ENCODE measurements at regions not wholly inside any gene's neighbourhood (a gene's known extent, or its start where the extent isn't known, plus 50 kb on each side); places are given as distances from the start of the nearest gene placed in this dataset.

DNA sequence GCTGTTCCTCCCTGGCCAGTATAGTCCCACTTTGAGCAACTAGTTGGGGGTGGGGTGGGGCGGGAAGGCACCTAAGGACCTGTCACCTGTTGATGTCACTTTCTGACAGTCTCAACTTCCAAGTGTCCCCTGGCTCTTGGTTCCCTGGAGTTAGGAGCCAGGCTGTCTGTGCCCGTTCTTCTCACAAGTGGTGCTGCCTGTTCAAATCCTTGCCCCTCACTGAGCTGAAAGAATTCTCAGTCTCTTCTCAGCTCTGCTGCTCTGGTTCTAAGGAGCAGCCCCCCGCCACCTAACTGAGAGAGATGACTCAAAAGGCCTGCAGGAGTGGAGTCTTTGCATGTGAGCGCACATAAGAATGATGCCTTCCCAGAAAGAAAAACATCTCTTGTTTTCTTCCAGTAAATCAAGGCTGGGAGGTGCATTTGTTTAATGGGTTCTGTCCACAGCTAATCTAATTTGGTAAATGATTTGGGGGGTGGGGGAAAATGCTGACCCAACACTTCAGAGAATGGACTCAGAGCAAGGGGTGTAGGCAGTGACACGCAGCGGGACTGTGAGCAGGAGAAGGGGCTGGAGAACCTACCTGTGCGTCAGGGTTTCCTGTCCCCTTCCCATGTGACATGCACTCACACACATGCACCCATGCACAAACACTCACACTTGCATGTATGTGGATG, 78.2 kb upstream of the NLRP1 start:
- TF ChIP-seq, protein P1, sequence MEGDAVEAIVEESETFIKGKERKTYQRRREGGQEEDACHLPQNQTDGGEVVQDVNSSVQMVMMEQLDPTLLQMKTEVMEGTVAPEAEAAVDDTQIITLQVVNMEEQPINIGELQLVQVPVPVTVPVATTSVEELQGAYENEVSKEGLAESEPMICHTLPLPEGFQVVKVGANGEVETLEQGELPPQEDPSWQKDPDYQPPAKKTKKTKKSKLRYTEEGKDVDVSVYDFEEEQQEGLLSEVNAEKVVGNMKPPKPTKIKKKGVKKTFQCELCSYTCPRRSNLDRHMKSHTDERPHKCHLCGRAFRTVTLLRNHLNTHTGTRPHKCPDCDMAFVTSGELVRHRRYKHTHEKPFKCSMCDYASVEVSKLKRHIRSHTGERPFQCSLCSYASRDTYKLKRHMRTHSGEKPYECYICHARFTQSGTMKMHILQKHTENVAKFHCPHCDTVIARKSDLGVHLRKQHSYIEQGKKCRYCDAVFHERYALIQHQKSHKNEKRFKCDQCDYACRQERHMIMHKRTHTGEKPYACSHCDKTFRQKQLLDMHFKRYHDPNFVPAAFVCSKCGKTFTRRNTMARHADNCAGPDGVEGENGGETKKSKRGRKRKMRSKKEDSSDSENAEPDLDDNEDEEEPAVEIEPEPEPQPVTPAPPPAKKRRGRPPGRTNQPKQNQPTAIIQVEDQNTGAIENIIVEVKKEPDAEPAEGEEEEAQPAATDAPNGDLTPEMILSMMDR (conservative IDR thresholded peaks at IDR 0.05): no peak
- H3K27ac ChIP-seq: no peak overlapping the region

DNA sequence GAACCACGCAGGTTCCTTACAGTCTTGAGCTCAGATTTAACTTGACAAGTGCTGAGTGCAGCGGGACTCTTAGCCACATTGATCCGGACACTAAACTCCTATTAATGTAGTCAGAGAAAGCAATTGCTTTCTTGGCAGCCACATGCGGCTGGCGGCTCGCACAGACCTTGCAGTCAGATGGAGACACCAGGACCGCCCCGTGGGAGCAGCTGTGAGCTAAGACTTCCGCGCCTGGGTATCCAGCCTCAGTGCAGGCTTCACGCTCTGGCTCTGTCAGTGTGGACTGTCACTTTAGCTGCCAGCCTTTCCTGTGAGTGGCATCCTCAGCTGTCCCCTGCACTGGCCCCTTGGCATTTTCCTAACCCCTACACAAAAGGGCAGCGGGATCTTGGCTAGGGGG, 80.9 kb upstream of the NLRP1 start:
- no peak overlapping the region for H3K27ac ChIP-seq
- TF ChIP-seq, protein P1 (conservative IDR thresholded peaks at IDR 0.05): no peak

DNA sequence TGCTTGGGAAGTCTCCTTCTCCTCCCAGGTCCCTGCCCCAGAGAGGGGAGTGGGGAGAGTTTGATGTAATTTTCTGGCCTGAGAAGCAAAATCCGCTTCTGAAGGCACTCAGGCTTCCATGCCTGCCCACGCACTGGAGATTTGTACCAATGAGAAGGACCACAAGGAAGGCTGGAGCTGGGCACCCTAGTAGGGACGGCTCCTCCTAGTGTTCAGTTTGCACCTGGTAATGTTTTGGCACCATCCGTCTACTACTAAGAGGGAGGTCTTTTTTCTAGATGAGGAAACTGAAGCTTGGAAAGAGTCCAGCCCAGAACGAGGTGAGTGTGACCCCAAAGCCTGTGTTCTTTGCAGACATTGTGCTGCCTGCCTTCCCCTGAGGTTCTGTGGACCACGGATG, 83.6 kb upstream of the NLRP1 start:
- TF ChIP-seq, protein P1 (conservative IDR thresholded peaks at IDR 0.05): no peak
- H3K27ac ChIP-seq: no peak overlapping the region

DNA sequence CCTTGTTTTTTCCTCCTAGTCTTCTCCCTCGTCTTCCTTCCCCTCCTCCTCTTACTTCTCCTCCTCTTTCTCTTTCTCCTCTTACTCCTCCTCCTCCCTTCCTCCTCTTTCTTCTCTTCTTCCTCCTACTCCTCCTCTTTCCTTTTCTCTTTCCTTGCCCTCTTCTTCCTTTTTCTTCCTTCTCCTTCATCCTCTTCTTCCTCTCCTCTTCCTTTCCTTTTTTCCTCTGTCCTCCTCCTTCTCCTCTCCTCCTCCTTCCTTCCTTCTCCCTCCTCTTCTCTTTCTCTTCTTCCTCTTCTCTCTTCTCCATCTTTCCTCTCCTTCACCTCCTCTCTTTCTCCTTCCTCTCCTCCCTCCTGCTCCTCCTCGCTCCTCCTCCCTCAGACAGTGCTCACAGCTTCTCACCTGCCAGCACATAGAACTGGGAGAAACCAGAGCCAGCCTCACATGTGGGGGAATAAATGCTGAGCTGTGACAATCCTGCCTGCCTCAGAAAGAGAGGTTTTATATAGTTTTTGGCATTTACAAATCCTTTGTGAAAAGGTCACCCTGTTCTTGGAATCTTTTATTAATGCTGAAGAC, 84.3 kb upstream of the NLRP1 start:
- H3K27ac ChIP-seq: no peak overlapping the region

DNA sequence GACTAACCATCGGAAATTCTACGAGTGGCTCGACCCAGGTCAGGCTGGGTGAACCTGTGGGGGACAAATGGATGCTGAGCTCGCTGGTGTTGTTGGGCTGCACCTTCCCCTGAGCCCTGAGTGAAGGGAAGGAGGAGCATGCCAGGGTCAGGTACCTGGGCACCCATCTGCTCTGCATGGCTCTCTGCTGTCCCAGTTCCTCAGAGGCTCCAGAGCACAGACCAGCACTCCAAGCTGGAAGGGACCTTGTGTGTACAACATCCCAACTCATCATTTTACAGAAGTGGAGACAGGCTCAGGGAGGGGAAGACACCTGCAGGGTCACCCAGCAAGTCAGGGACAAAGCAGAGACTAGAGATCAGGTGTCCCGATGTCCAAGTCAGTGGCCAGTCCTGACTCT, 84.9 kb upstream of the NLRP1 start:
- H3K27ac ChIP-seq: no peak overlapping the region
- TF ChIP-seq, protein P1 (conservative IDR thresholded peaks at IDR 0.05): no peak

More for the DNA sequence above, 84.3 kb upstream of the NLRP1 start:
- TF ChIP-seq, protein P1 (conservative IDR thresholded peaks at IDR 0.05): no peak

DNA sequence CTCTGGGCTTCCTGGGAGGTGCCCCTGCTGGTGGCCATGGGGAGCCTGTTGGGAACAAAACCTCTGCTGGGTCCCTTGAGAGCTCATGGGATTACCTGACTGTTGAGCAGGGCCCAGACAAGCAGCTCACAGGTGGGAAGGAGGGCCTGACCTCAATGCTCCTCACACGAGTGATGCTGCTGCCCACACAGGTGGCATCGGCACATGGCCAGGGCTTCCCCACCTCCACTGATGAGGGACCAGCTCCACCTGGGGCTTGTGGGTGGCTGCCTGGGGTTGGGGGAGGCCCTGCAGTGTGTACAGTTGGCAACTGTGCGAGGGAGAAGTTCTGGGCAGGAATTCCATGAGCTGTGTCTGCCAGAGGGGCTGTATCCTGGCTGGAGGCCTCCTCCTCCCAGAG, 87.8 kb upstream of the NLRP1 start:
- TF ChIP-seq, protein P1 (conservative IDR thresholded peaks at IDR 0.05): no peak
- H3K27ac ChIP-seq: no peak overlapping the region

DNA sequence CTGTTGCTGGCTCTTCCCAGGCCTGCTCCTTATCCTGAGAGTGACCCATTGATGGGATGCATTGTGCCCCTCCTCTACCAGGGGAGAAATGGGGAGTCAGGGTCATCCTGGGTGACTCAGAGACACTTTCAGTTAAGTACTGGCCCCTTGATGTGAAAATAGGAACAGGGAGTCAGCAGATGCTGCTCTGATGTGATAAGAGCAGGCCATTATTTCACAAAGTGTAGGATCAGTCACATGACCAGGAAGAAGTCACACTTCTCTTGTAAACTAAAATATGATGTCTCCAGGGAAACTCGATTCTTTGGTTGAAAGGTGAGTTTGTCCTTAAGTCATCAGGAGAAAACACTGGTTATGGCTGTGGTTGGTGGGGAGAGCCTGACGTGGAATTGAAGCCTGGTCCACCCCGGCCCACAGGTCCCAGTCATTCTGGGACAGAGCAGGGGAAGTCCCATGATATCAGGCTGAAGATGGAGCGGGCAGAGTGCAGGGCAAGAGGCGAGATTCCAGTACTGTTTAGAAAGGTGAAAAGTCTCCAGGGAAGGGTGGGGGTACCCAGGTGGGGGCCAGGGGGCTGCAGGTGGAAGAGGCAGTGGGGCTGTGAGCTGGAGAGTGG, 88.6 kb upstream of the NLRP1 start:
- TF ChIP-seq, protein P1 (conservative IDR thresholded peaks at IDR 0.05): no peak
- no peak overlapping the region for H3K27ac ChIP-seq
